ENCODE measurements at regions not wholly inside any gene's neighbourhood (a gene's known extent, or its start where the extent isn't known, plus 50 kb on each side); places are given as distances from the start of the nearest gene placed in this dataset.

- TF ChIP-seq POLR2A (IDR thresholded peaks at IDR 0.05) (no peak), CTCF (IDR thresholded peaks at IDR 0.05) (no peak)
Observed at GRCh38 chr5:71829206-71829605, 110.1 kb downstream of the CARTPT start.
